ENCODE measurements at regions not wholly inside any gene's neighbourhood (a gene's known extent, or its start where the extent isn't known, plus 50 kb on each side); places are given as distances from the start of the nearest gene placed in this dataset.

- no peak for TF ChIP-seq CTCF (IDR thresholded peaks at IDR 0.05)
- ChIA-PET CTCF (no interaction called here), POLR2A (no interaction called here)
- intact Hi-C loops (cut with micrococcal nuclease): no loop called here
- H3K27me3 Mint-ChIP-seq: no peaks in the 10 kb centered on the region
- H3K27ac Mint-ChIP-seq: no peak overlapping the region
- no peaks in the 10 kb centered on the region for H3K36me3 Mint-ChIP-seq (ENCODE audit: low read depth)
- DNase-seq: no peak
- no peak for ATAC-seq
- H3K4me3 Mint-ChIP-seq: no peak overlapping the region
- H3K4me1 Mint-ChIP-seq (ENCODE audit: low read depth): no peaks in the 10 kb centered on the region
- H3K9me3 Mint-ChIP-seq: no peaks in the 10 kb centered on the region
Measured at GRCh38 chr6:81694855-81695254, 57.6 kb downstream of the TENT5A start.

GRCh38 chr6:81694207-81694606 lies 58.3 kb downstream of the TENT5A start:
- DNase-seq (no peak), ATAC-seq (no peak)
- intact Hi-C loops (cut with micrococcal nuclease): no loop called here
- Mint-ChIP-seq H3K9me3 (no peaks in the 10 kb centered on the region), H3K36me3 (ENCODE audit: low read depth) (no peaks in the 10 kb centered on the region), H3K4me3 (no peak overlapping the region), H3K27me3 (no peaks in the 10 kb centered on the region), H3K27ac (no peak overlapping the region), H3K4me1 (ENCODE audit: low read depth) (no peaks in the 10 kb centered on the region)
- no peak for TF ChIP-seq CTCF (IDR thresholded peaks at IDR 0.05)
- POLR2A ChIA-PET: no interaction called here
- CTCF ChIA-PET: no interaction called here

GRCh38 chr6:81693266-81693665 lies 59.2 kb downstream of the TENT5A start:
- ChIA-PET POLR2A (no interaction called here), CTCF (no interaction called here)
- no peaks in the 10 kb centered on the region for H3K36me3 Mint-ChIP-seq (ENCODE audit: low read depth)
- H3K4me1 Mint-ChIP-seq (ENCODE audit: low read depth): no peaks in the 10 kb centered on the region
- no peak overlapping the region for H3K4me3 Mint-ChIP-seq
- TF ChIP-seq CTCF (IDR thresholded peaks at IDR 0.05): no peak
- no peak overlapping the region for H3K27ac Mint-ChIP-seq
- no peaks in the 10 kb centered on the region for H3K9me3 Mint-ChIP-seq
- intact Hi-C loops (cut with micrococcal nuclease): no loop called here
- no peaks in the 10 kb centered on the region for H3K27me3 Mint-ChIP-seq
- DNase-seq (no peak), ATAC-seq (no peak)

- no peak for DNase-seq
- no peak overlapping the region for H3K4me3 Mint-ChIP-seq
- ChIA-PET CTCF (no interaction called here), POLR2A (interaction anchor here (0.6 to 0.7 kb wide), 3 partner anchors 33 to 363 kb away, joined by 3 to 4 read pairs (median 3); no protein-coding TSS in a partner anchor)
- no peak for TF ChIP-seq CTCF (IDR thresholded peaks at IDR 0.05)
- no peak for ATAC-seq
- H3K4me1 Mint-ChIP-seq (ENCODE audit: low read depth): no peaks in the 10 kb centered on the region
- H3K27ac Mint-ChIP-seq: no peak overlapping the region
- H3K9me3 Mint-ChIP-seq: no peaks in the 10 kb centered on the region
- no peaks in the 10 kb centered on the region for H3K36me3 Mint-ChIP-seq (ENCODE audit: low read depth)
- intact Hi-C loops (cut with micrococcal nuclease): no loop called here
- H3K27me3 Mint-ChIP-seq: no peaks in the 10 kb centered on the region
Measured at GRCh38 chr6:81690073-81690472, 62.4 kb downstream of the TENT5A start.

GRCh38 chr6:81689580-81689979 lies 62.9 kb downstream of the TENT5A start:
- Mint-ChIP-seq H3K9me3 (no peaks in the 10 kb centered on the region), H3K27me3 (no peaks in the 10 kb centered on the region), H3K4me3 (no peak overlapping the region), H3K4me1 (ENCODE audit: low read depth) (no peaks in the 10 kb centered on the region), H3K36me3 (ENCODE audit: low read depth) (no peaks in the 10 kb centered on the region), H3K27ac (no peak overlapping the region)
- ChIA-PET CTCF (no interaction called here), POLR2A (interaction anchor here (0.6 to 0.7 kb wide), 2 partner anchors 282 to 364 kb away, joined by 3 to 4 read pairs; no protein-coding TSS in a partner anchor)
- ATAC-seq: no peak
- TF ChIP-seq CTCF (IDR thresholded peaks at IDR 0.05): no peak
- DNase-seq: no peak
- intact Hi-C loops (cut with micrococcal nuclease): no loop called here

All from activated CD8-positive, alpha-beta T cell treated with anti-CD3 and anti-CD28 coated beads for 36 hours (primary cell).